CD4-positive, alpha-beta T cell treated with Interleukin-1 beta for 1 hour (primary cell): ENCODE measurements at regions not wholly inside any gene's neighbourhood (a gene's known extent, or its start where the extent isn't known, plus 50 kb on each side); places are given as distances from the start of the nearest gene placed in this dataset.

Experiments used
- DNase-seq, 2 donors: peaks; one replicate each; pipeline ENCODE4 v3.0.0-alpha.2; 2020 to 2022

DNA sequence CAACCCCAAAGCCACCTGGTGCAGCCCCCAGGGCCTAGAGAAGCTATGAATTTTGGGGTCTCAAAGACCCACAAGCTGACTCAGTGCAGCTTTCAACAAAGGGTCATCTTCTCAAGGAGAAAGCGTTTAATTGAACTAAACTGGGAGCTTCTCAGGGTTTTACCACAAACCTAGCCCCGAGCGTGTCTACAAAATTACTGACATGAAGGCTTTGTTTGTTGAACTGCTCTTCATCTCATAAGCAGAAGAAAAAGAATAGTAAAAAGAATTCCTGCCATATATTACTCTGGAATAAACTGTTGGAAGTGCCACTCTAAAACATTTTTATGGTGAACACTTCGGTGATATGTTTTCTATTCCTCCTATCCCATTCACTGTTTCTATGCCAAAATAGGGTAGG, 50.8 kb upstream of the INCENP start:
- DNase-seq = no peak

DNA sequence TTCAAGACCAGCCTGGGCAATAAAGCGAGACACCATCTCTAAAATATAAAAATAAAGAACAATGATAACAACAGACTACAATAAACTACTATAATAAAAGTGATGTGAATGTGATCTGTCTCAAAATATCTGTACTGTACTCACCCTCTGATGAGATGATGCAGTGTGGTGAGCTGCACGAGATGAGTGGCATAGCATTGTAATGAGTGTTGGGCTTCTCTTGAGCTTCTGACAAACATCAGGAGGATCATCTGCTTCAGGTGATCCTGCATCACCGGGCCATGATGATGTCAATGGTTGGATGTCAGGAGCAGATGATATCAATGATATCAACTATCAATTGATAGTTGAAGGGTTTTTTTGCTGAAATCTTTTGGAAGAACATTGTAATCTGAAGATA, 52.4 kb upstream of the INCENP start:
- no peak for DNase-seq

DNA sequence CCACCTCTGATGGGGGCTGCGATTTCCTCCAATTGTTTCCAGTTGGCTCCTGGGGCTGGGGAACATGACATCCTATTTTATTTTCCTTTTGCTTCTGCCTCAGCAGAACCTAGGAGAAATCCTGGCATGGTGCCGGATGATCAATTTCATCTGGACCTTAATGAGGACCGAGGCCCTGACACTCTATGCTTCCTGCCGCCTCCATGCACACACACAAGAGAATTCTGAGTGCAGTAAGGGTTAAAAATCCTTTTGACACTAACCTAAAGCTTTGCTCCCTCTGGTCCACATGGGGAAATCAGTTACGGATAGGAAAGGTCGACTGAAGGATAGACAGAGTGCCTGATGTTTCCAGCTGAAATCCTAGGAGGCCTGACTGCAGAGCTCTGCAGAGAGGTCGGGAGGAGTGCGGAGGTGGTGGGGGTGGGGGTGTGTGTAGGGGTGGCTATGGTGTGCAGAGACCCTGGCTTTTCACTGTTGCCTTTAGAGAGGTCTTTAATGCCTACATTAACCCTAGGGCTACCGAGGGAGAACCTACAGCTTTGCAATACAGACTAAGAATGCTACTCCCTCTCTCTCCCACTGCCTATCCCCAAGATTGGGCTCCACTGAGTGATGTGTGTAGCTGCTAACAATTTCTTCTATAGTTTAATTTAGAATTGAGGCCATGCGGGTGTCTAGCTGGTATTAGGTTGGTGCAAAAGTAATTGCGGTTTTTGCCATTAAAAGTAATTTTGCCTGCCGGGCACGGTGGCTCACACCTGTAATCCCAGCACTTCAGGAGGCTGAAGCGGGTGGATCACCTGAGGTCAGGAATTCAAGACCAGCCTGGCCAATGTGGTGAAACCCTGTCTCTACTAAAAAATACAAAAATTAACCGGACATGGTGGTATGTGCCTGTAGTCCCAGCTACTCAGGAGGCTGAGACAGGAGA, 53.6 kb upstream of the INCENP start:
- no peak for DNase-seq

DNA sequence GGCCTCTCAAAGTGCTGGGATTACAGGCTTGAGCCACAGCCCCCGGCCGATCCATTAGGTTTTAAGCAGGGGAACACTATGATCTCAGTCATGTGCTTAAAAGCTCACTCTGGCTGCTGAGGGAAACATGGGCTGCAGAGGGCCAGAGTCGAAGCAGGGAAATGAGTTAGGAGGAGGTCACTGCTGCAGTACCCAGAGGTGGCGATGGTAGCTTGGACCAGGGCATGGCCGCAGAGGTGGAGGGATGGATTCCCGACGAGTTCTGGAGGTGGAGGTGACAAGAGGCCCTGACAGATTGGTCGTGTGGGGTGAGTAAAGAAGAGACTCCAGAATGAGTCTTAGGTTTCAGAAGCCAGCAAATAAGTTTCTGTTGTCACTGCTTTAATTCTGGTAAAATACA, 54.4 kb upstream of the INCENP start:
- no peak for DNase-seq

DNA sequence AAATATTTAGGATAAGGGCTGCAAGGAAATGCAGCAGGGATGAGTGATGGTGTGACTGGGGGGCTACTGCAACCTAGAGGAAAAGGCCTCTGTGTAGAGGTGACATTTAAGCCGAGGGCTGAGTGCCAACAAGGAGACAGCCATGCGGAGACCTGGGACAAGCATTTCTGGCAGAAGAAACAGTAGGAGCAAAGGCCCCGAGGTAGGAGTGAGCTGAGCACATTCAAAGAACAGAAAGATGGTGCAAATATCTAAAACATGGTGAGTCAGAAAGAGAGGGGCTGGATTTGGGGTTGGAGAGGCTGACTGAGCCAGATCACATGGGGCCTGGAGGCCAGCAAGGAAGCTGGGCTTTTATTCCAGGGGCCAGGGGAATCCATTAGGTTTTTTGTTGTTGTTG, 55.1 kb upstream of the INCENP start:
- DNase-seq = no peak

DNA sequence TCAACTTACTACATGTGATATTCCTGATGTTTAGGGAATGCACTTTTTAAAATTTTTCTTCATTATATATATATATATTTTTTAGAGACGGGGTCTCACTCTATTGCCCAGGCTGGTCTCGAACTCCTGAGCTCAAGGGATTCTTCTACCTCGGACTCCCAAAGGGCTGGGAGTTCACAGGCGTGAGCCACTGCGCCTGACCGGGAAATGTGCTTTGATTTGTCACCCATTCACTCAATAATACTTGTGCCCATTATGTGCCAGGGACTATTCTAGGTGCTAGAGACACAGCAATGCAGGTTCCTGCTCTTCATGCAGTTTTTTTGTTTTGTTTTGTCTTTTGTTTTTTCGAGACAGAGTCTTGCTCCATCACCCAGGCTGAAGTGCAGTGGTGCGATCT, 56.1 kb upstream of the INCENP start:
- no peak for DNase-seq

DNA sequence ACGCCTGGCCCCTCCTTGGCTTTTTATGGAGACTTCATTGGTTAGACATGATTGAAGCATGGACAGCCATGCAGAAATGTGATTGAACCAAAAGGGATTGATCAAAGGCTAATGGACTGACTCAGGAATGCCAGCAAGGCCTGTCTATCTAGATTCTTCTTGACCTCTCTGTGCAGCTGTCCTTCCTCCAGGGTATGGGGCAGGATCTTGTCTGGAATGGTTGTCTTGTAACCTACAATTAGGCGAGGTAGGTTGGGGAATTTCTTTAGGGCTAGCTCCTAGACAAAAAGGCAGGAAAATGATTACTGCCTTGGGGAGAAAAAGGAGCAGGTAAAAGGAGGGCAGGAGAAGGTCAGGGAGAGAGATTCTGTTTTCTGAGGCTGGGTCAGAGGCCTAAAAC, 59.6 kb upstream of the INCENP start:
- DNase-seq = no peak

DNA sequence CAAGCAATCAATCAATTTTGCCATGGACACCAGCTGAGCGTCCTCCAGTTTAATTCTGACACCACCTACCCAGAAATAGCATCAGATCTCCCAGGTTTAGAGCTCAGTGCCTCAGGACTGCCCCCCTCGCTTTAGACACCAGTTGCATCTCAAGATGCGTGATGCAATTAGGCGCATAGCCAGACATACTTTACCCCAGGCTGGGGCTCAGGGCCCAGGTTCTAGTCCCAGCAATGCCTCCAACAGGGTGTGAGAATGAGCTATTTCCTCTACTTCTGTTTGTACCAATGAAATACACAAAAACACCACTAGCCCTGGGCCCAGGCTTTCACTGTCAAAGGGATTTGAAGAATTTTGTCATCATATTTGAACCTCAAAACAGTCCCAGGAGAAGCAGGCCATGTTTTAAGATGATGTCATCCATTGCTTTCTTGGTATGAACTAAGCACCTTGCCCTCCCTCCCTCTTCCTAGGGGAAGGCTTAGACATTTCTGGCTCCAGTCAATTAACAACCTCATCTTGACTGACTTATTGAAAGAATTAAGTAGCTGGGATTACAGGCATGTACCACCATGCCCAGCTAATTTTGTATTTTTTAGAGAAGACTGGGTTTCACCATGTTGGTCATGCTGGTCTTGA, 61.5 kb upstream of the INCENP start:
- no peak for DNase-seq

DNA sequence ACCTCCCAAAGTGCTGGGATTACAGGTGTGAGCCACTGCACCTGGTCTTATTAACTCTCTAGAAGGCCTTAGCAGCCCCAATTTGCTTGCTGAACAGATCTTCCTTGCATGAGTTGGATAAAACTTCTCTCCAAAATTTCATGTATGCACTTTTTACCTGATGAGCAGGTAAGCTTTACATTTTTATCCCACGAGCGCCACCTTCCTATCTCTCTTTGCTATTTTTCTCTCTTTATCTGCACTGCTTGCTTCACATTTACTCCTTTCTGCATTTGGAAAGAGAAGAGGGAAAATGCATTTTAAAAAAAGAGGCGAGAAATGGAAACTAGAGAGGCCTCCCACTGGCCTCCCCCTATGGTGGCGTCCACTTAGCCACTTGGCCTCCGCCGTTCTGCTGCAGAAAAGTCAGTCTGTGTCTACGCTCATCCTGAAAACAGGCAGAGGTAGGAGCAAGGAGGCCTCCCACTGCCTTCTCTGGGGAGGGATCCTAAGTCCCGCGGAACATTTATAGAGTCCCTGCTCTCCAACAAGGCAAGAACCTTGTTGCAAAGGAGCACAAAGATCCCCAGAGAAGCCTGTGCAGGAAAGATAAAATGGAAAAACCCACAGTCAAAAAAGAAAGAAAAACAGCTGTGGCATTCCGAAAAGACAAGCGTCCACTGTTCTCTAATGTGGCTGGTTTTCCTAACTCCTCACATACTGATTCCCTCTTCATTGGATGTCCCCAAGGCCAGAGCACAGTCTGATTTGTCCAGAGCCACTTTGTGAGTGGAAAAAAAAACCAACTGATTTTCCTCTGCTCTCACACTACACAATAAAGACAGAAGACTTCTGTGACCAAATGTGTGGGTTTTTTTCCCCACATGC, 62.2 kb upstream of the INCENP start:
- no peak for DNase-seq

DNA sequence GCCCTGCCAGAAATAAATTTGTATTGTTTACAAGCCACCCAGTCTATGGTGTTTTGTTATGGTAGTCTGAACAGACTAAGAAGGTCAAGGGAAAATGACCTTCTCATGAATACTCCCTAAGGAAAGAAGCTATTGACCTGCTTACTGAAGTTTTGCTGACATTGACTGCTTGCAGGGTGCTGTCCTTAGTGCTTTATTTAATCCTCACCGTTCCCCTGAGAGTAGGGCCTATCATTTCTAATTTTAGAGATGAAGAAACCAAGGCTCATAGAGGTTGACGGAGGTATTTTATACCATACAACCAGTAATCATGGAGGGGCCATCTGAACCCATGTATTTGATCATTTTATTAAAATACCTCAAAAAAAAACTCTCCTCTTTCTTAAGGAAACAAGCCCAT, 66.7 kb upstream of the INCENP start:
- no peak for DNase-seq

DNA sequence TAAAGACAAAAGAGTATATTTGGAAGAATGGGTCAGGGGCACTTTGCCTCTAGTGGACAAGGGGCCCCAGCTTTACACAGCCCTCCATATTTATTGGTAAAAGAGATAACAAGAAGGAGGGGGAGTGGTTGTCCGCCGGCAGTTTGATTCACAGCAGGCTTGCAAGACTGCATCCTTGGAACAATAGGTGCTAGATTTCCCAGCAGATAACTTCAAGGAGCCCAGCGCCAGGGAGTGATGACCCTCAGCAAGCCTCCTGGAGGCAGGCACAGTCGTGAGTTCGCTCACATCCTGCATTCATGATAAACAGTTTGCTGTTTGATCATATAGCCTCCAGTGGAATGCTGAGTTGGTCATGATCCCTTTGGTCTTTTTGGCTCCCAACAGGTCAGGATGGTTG, 67.8 kb upstream of the INCENP start:
- DNase-seq = no peak

DNA sequence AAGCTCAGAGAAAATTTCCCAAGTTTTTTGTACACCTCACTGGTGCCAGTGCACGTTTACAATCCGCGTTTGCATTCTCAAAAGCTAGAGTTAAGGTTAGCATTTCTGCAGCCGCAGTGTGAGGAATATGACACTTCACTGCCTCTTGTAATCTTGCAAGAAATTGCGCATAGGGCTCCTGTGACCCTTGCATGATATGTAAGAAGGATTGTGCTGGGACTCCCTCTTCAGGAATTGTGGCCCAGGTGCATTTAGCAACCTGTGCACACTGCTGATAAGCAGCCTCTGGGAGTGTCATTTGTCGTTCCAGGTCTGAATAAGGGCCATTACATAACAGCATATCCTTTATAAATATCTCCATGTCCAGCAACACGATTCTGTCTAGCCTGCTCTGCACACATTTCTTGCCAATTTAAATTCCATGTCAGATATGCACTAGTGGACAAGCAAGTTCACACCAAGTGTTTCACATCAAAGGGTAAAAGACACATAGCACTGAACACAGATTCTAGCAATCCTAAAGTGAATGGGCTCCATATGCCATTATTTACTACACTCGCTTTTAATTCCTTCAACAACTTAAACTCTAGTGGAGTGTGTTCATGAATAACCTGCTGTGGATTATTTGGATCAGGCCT, 69.2 kb upstream of the INCENP start:
- peak; percentile 31 to 39 for DNase-seq

DNA sequence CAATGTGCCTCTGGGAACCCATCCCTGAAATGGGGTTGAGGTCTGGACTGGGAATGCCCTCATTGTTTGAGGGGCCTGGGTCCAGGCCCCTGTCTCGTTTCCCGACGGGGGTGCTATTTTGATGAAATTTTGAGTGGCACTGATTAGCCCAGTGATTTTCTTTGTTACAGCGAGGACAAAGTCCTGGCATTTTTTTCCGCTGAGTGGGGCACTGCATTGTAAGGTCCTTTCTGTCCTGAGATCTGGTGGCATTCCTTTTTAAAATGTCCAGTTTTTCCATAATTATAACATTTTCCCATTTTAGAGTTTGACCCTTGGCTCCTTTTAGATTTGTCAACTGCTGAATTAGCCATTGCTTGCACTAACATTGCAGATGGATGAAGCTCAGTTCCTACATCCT, 69.7 kb upstream of the INCENP start:
- DNase-seq = no peak

DNA sequence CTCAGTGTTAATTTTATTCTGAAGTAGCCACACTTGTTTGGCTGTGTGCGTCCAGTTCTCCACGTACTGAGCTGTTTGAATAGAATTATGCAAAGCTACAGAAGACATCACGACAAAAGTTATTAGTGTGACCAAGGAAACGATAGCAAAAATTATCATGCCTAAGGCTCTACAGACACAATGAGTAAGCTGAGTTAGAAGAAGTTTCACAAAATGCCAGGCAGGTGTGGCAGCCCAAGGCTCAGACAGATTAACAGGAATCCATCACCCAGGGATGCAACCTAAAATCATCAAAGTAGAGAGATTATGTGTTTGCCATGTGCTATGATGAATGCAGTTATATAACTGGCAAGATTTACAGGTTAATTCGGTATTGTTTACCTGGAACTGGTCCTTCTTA, 73.1 kb upstream of the INCENP start:
- no peak for DNase-seq

DNA sequence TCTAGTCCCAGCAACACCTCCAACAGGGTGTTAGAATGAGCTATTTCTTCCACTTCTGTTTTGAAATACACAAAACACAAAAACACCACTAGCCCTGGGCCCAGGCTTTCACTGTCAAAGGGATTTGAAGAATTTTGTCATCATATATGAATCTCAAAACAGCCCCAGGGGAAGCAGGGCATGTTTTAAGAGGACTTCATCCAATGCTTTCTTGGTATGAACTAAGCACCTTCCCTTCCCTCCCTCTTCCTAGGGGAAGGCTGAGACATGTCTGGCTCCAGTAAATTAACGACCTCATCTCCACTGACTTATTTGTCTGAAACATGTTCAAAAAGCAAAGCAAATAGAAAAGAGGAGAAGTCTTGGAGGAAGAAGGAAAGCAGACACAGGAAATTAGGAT, 75.7 kb upstream of the INCENP start:
- DNase-seq = no peak

DNA sequence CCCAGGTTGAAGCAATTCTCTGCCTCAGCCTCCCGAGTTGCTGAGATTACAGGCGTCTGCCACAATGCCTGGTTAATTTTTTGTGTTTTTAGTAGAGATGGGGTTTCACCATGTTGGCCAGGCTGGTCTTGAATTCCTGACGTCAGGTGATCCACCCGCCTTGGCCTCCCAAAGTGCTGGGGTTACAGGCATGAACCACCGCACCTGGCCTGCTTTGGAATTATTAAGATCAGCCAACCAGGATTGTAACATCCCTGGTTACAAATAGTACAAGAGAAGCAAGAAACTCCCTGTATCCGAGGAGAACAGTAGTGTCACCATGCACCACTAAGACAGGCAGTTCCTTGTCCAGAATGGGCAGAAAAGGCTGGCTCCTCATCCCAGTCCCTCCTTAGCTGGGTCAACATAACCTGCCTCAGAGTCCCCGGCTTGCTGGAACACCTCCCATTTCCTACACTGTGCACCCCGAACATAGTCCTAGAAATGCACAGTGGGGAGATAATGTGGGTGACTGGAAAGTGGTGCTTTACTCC, 77.2 kb upstream of the INCENP start:
- no peak for DNase-seq

DNA sequence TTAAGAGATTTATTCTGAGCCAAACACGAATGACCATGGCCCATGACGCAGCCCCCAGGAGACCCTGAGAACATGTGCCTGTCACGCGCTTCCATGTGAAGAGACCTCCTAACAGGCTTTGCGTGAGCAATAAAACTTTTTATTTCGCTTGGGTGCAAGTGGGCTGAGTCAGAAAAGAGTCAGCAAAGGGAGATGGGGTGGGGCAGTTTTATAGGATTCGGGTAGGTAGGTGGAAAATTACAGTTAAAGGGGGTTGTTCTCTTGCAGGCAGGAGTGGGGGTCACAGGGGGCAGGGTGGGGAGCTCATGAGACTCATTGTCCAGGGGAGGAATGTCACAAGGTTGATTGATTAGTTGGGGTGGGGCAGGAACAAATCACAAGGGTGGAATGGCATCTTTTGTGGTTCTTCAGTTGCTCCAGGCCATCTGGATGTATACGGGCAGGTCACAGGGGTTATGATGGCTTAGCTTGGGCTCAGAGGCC, 77.2 kb upstream of the FTH1 start:
- DNase-seq = no peak

DNA sequence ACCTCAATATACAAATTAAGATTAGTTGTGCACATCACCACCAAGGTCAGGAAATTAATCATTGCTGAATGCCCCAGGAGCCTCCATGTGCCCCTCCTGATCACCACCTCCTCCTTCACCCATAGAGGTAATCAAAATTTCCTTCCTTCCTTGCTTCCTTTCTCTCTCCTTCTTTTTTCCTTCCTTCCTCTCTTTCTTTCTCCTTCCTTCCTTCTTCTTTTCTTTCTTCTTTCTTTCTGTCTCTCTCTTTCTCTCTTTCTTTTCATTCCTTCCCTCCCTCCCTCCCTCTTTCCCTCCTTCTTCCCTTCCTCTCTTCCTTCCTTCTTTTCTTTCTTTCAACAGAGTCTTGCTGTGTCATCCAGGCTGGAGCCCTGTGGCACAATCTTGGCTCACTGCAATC, 67.9 kb upstream of the FTH1 start:
- no peak for DNase-seq

DNA sequence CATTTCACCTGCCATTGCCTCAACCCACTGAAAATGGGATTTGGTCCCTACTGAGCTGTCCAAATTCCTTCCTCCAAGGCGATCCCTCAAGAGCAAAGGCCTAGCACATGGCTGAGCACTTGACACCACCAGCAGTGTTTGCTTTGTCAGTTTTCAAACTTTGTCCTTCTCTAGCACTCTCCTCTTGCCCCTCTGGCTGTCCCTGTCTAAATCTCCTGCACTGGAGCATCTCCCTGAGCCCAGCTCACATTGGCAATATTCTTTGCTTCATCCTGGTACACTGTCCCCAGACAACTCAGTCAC, 66.6 kb upstream of the FTH1 start:
- no peak for DNase-seq

DNA sequence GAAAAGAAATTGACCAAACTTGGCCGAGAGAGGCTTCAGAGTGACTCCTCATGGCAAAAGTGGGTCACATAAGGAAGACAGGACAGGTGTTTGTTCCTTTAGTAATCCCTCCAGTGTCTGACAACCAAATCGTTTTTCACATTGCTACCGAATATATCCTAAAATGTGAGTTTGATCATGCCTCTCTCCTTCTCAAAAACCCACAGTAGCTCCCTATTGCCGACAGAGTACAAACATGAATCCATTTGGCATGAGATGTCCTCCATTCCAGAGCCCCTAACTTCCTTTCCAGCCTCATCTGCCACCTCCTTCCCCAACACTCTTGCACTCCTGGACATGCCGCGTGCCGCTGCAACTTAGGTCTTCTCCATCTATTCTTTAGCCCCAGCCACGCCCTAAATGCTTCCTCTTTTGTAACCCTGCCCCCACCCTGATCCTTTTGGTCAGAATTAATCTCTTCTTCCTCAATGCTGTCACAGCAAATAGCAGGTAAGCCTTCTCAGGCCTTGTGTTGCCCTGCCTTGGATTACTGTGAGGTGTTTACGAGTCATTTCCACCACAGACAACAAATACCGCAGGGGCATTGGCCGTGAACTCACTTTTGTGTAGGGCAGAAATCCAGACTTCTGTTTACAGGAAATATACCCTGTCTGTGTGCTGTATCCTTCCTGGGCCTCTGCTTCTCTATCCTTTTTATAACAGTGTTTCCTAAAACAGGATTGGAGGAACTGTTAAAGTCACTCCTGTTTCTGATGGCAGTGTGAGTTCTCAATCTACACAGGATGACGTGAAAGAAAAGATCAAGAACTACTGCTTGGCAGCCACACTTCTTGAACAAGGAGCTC, 66.0 kb upstream of the FTH1 start:
- DNase-seq = peak; percentile 15 to 70

DNA sequence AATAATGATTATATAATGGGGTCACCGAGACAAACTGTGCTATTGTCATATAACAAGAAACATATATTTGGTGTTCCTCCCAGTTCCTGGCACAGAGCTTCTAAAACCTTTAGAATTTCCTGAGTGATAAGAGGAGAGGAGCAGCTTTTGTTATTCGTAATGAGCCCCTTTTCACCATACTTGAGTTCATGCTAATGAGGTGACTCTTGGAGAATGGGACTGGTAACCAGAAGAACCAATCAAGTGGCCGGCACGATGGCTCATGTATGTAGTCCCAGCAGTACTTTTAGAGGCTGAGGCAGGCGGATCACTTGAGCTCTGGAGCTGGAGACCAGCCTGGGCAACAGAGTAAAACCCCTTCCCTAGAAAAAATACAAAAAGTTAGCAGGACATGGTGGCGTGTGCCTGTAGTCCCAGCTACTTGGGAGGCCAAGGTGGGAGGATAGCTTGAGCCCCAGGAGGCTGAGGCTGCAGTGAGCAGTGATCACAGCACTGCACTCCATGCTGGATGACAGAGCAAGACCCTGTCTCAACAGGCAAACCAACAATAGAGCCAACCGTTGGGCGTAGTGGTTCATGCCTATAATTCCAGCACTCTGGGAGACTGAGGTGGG, 62.7 kb upstream of the FTH1 start:
- no peak for DNase-seq
